Suppressor macrophage (primary cell): ENCODE measurements at regions not wholly inside any gene's neighbourhood (a gene's known extent, or its start where the extent isn't known, plus 50 kb on each side); places are given as distances from the start of the nearest gene placed in this dataset.

ENCODE experiments used
- DNase-seq, 4 experiments: peaks; one replicate each; pipeline ENCODE4 v3.0.0-alpha.2; 2020 to 2022

DNA sequence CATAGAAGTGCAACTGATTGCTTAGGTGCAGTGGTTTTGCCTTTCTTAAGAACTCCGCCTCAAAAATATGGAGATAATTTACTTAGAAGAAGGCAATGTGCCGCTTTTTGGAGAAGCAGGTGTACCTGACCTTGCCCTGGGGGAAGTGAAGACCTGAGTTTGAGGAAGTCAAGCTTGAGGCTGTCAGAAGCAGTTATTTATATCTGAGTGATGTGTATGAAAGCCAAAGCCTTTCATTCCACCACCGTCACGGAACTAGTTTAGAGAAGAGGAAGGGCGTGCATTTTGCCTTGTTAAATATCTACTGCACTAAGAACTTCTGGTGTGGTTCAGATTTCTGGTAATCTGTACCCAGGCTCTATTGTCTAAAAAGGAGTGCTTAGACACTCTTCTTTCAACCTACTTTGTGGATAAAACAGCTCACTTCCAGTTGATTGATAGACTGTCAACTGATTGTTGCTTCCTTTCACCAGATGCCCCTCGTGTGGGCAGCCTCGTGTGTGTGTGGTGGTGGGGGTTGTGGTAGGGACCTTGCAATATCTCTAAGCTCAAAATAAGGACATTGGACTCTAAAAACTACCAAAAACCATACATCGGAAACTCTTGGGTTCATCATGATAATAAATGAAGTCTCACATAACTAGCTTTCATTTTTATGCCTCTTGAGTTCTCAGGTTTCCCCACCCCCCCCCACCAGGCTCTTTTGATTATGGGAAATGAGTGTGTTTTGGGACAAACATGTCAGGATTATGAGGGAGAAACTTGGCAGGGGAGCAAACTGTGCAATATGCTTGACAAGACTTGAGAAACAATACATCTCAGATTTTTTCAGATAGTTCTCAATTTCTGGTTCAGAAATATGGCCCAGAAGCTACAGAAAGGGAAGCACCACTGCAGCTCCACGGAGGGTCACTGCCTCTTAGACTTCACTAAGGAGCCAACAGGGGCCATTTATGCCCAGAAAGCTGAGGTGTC lies 78.6 kb downstream of the ARF6 start:
- DNase-seq = peak; percentile 71 to 89 (median 84)

DNA sequence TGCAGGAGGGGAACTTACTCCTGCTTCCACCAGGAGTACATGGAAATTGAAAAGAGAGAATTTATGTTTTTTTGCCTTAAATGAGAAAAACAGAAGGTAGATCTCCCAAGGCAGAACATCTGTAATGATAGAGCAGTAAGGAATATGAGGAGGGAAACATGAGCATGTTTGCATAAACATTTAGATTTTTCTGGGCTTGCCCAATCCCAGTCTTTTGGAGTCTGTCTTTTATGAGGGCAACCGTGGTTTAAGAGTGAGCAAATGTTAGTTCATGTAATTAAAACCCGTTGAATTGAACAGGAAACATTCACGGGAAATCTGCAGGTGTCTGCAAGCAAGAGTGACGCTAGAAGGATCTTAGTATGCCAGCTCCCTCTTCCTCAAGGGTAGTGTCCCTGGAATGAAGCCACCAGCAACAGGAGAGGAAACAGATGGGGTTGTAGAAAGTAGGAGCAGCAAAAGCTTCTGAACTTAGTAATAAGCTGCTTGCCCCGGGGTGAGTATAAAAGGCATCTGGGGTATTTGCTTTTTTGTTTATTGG lies 79.3 kb downstream of the ARF6 start:
- peak in 3 of 4 experiments; percentile 40 to 49 (median 48) for DNase-seq

DNA sequence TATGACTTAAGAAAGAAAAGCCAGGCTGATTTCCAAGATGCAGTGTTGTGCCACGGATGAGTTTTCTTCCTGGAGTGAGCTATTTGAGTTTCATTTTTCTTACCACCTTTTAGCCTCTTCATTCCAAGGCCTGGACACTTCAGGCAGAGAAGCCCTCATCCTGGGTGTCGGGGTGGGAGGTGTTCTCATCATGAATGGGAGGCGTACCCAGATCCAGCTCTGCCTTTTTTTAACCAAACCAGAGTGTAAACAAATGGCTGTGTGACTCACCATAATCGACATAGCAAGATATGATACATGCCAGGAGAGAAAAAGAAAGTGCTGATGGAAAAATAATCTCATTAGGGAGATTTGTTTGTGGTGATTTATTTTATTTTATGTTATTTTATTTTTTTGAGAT lies 79.9 kb downstream of the ARF6 start:
- DNase-seq = peak in 2 of 4 experiments; percentile 17 to 43

DNA sequence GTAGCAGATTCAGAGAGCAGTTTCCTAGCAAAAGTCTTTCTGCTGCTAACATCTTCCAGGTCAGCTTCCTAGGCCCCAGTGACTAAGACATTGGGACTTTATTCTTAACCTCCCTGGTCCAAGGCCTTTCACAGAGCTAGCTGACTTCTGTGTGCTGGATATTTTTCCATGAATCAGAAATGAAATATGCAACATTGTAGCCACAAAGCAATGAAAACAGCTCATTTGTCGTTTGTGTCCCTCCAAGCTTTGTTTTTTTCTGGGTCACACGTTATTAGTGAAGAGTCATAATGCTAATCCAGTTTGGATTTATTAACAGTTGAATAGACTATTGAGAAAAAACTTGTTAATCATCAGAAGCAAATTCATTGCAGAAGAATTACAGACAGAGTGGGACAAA lies 82.4 kb downstream of the ARF6 start:
- peak in 1 of 4 experiments; percentile 16 for DNase-seq

DNA sequence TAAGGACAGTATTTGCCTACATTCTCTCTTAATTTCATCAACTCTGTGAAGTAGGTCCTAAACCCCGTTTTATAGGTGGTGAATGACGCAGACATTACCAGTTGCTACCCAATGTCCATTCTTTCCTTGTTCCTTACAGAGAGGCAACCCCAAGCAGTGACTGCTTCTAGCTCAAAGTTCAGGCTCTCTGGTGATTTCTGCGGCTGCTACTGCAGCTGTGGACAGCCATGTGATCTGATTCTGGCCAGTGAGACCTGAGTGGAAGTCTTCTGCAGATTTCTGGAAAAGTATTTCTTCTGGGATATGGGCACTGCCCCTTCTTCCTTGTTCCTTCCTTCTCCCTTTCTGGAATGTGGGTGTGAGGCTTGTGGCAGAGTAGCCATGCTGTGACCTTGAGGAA lies 82.9 kb downstream of the ARF6 start:
- peak in 2 of 4 experiments; percentile 22 to 29 for DNase-seq

DNA sequence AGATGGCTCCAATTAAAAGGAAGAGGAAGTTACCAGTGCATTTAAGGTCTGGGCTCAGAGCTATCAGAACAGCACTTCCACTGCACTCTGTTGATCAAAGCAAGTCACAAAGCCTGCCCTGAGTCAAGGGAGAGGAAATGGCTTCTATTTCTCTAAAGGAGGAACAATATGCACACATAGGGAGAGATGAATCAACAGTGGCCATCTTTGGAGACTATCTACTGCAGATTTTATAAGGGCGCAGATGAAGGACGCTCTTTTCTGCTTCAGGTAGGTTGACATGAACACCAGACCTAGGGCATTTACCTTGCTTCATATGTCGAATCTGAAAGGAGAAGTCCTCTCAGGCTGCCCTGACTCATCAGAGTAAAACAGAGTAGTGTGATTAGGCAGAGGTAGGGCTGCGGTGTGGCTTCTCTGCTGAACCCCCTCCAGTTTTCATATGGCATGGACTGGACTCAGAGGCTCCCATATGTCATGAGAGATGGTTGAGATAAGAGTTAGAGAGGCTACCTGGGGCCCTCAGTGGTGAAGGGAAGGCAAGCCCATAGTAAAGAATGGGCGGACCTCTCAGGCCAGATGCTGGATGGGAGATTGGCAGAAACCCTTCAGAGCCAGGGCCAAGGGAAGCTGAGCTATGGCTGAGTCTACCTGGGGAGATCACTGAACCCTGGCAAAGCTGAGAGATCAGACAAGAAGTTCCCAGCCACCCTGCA lies 84.4 kb downstream of the ARF6 start:
- DNase-seq = peak; percentile 72 to 89 (median 82)

DNA sequence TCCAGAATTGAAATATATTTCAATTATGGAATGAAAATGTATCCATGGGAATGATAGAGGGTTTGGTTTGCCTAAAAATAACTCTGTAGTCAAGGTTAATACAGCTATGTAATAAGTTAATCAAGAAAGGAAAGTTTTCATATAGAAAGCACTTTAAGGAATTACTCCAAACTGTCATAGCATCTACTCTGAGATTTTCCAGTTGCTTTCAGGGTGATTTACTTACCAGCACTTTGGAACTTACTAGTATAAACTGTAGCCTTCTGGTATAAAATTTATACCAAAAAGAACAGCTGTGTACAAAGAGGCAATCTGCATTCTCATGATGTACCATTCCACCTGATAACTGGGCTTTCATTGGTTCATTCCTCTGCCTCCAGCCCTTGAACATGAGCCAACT lies 87.1 kb downstream of the ARF6 start:
- no peak for DNase-seq

DNA sequence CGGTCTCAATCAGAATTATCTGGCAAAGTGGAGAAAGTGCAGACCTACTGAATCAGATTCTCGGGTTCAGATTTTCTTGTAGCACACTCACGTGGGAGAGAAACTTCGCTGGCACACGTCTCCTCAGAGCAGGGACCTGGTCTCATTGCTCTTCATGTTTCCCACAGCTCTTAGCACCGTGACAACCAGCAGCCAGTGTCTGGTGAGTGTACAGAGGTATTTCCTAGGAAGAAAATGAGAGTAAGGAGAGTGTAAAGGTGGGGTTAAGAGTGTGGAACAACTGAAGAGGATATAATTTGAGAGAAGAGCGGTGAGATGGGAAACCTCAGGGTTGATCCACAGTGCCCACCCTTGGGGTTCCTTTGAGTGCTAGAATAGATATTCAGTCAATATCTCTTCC lies 89.2 kb downstream of the ARF6 start:
- no peak for DNase-seq

DNA sequence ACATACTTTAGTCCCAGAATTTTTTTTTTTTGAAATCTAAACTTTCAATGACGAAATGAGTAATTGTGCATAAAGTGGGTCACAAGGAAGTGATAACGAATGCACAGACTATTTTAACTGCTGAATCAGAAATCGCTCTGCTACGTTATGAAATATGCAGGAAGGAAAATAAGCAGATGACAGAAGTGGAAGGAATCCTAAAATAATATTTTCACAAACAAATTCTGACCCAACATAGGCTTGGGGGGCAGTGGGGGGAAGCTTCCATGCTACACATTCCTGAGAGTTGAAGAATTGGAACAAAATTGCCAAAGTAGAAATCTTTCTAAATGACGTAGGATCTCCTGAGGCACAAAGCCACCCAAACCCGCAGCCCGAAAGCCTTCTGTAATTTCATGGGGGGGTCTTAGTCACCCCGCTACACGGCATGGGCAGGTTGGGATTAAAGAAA lies 89.6 kb downstream of the ARF6 start:
- DNase-seq = peak in 3 of 4 experiments; percentile 39 to 86 (median 79)

DNA sequence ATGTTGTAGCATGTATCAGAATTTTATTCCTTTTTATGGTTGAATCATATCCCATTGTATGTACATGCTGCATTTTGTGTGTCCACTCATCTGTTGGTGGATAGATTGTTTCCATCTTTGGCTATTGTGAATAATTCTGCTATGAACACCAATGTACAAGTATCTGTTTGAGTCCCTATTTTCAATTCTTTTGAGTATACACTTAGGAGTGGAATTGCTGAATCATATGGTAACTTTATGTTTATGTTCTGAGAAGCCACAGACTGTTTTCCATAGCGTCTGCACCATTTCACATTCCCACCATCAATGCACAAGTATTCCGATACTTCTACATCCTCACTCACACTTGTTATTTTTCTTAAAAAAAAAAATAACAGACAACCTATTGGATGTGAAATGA lies 91.5 kb downstream of the ARF6 start:
- no peak for DNase-seq

DNA sequence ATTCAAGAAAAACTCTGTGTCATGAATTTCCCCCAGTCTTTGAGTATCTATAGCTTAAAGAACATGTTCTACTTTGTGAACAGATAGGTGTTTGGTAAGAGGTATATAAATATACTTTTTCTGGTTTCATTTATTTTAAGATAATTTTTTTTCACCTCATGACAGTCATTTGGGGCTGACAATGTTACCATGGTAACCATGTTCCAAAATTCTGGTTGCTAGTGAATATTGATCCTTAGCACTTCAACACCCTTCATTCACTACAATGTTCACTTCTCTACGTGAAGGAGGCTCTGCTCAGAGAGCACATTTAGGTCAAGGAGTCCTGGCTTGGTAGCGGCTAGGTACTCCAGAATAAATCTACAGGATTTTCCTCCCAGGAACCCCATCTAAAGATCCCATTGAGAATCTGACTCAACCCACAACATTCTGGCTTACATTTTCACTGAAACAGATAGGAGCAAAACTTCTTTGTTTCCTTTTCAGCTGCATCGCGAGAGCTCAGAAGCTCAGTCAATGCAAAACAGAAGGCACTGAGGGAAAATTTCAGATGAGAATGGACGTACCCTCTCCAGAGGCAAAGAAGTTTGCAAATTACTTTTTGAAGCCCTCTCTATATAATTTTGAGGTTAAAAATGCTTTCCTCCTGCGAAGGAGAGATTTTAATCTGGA lies 93.6 kb downstream of the ARF6 start:
- no peak for DNase-seq

DNA sequence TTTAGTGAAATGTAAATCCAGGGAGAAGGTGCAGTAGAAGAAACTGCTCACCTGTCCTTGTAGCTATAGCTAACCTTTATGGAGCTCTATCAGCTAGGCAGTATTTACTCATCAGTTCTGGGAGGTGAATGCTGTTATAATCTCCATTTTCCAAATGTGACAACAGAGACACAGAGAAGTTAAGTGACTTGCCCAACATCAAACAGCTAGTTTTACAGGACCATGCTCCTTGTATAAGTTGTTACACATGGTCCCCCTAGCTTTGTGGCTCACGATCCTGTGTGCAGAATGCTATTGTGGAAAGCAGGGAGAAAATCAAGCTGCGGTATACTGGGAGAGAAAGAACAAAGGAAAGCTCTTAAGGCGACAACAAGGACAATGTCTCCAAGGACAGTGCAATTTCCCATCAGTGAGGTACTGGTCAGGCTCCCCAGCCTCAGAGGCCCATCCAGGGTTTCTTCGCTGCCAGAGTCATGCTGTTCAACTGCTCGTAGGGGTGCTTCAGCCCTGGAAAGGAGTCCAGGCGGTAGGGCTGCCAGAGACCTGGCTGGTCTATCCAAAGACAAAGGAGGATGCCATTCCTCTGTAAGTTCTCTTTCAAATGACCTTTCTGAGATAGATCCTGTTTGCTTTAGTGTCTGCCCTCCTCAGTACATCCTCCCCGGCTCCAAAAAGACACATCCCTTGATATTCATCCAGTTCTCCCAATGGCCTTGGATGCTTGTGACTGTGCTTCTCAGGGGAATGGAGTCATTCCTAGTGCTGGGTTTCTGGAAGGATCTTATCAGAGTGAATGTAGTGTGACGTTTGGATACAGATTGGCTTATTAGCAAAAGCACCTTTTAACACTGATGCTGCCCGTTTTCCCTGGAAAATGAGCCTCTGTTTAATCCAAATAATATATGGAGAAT lies 95.5 kb downstream of the ARF6 start:
- no peak for DNase-seq

DNA sequence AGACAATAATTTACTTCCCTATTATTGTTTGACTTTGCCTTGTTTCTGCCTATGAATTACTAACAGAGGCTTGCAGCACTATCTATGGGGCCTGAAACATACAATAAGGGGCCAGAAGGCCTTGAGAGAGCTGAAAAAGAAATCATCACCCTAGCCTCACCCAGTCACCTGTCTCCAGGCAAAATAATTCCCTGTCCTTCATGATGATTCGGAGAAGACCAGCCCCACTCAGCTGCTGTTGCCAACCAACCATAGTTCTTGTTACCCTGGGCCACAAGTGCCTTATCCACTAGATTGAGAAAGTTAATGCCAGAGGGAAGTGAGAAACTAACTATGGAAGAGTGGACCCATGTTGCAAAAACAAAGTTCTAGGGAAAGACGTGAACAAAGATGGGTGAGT lies 97.1 kb downstream of the ARF6 start:
- DNase-seq = no peak

DNA sequence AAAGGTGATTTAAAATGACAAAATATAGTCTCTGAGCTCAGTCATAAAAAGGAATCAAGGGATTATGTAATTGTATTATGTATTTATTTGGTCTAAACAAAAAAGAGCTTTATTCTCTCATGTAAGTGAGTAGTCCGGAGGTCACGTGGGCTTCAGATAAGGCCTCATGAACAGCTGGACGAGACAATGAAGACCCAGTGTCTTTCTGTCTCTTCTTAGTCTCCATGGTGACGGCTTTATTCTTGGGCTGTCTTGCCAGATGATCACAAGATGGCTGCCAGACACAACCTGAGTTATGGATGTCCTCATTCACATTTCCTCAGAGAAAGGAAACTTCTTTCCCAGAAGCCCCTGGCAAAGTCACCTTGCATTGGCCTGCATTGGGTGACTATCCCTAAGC lies 98.6 kb downstream of the ARF6 start:
- DNase-seq = no peak

DNA sequence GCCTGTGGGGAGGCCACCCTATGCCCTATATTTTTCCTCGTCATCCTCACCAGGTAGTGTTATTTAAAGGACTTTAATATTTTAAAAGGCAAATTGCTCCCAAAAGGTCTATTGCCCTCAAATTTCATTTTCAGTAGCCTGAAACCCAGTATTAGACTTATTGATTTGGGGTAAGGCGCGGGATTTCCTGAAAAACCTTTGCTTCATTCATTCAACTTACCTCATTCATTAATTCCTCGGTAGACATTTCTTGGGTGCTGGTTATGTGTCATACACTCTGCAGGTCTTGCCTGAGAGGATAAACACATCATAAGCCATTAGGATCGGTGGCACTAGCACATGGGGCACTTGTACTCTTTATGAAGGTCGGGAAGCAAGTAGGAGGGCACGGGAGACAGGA lies 99.2 kb downstream of the ARF6 start:
- no peak for DNase-seq

DNA sequence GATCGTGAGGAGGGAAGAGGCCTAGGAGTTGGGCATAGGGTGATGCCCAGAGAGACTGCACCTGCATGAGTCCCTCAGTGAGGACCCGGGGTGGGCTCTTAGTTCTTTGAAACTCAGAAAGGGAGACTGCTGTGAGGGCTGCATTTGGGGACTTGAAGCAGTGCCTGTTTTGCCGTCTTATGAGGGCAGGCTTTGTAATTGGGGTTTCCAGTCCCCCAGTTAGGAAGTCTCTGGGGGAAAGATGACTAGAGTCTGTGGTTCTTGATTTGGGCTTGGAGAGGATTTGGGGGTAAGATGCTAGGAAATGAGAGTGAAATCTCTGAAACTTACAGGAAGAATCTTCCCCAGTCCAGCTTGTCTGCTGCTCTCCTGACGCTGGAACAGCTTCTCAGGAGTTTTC lies 99.6 kb downstream of the ARF6 start:
- DNase-seq = no peak

DNA sequence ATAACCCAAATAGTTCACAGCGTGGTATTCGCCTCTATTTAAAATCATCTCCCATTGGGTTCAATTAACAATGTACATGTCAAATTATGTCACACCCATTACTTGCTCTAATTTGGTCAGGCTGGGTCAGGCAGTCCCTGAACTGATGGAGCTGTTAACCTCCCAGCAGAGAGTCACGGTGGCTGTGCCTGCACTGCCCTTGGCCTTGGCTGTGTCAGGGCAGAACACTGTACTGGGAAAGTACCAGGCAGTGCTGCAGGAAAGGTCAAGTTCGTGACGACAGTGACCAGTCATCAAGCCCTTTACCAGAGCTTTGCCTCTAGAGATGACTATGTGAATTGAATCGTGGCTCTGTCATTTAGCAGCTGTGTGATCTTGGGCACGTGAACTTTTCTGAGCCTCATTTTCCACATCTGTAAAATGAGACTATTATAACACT lies 100.0 kb downstream of the ARF6 start:
- DNase-seq = peak; percentile 37 to 71 (median 60)

DNA sequence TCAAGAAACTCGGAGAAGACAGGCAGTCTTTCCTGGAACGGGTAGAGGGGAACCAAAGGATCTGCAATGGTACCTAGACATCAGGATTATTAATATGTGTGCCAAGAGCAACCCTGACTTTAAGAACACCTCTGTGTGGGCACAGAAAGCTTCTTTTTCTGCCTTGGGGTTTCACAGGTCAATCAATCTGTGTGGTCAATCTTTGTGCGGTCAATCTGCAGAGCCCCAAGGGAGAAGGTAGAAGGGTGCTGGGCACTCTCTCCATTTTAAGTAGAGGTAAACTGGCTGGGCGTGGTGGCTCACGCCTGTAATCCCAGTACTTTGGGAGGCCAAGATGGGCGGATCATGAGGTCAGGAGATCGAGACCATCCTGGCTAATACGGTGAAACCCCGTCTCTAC lies 100.7 kb downstream of the ARF6 start:
- DNase-seq = no peak

DNA sequence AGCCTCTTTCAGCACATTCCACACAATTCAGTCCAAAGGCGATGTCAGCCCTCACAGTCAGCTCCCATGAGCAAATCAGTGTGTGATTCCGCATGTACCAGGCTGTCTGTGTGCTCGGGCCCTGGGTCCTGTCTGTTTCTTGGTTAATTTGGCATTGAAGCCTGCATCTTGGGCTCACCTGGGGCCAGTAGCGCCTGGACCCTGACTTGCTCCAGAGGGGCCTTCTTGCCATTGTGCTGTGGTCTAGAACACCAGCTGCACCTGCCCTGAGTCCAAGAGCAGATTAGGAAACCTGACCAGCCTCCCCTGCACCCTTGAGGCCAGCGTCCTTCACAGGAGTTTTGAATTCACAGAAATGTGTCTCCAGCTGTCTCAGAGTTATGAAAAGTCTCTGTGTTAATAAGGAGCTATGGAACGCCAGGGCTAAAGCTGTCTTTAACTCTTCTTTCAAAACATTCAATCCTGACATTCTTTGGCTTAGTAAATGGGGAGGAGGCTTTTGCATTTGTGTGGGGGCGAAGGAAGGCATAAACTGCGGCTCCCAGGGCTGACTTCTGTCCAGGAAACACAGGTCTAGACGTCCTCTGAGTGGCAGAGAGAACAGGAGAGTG lies 102.2 kb downstream of the ARF6 start:
- DNase-seq = no peak

DNA sequence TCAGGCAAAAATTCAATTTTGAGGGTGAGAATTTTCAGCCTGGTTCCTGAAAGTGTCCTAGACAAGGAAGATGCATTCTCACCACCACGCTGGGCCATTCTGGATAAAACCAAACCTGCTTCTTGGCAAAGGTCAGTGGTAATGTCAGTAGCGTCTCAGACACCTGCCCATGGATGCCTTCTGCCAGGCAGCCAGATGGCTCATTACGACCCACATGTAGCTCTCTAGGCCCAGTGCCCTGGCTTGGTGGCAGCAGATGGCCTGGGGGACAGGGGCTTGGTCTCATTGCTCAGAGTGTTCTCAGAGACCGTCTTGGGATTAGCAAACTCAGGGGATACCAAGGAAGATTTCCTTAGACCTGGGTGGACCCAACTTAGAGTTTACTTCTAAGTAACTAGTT lies 105.1 kb downstream of the ARF6 start:
- no peak for DNase-seq

DNA sequence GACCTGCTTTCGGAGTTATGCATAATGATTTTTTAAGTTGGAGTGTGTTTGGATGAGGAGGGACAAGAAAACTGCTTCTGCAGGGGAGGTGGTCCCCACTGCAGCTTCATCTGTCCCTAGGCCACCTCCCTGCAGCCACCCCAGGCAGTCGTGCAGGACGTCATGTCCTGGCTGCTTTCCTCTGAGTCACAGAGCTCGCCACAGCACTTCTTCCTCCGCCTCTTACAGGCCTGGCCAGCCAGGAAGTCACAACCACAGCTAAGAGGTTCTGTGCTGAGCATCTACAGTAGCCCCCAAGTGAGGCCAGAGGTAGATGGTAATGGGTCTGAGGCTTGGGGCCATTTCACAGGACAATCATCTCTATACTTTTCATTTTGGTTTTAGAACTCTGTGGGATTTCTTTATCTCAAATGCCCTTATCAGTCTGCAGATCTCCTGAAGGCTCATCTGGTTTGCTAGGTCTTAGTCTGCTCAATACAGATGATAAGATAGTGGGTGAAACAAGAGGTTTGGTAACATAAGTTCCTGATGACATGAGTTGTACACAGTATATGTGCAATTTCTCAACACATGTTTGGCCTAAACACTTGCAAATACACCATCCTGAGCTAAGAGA lies 106.4 kb downstream of the ARF6 start:
- DNase-seq = peak; percentile 84 to 93 (median 91)
